IMR-90 (cell line): ENCODE measurements at regions not wholly inside any gene's neighbourhood (a gene's known extent, or its start where the extent isn't known, plus 50 kb on each side); places are given as distances from the start of the nearest gene placed in this dataset.

Experiments used
- ATAC-seq: fragments of 200-7000 bp; cut with Tn5 transposase; 2 replicates; pipeline ENCODE4 v1.9.1; 2020; ENCODE audit warnings: low read depth, mild to moderate bottlenecking, moderate library complexity
- BruUV-seq: library from RNA; stranded (reverse); fragments of 400-500 nt; replicated peaks from 2 replicates; lab custom pipeline; 2021; lab: Mats Ljungman, UMichigan
- CTCF ChIA-PET: fragments of 300-600 bp; formaldehyde crosslinking; extraction: SDS; loops from one replicate; lab custom pipeline; 2021; ENCODE audit warnings: antibody characterized with exemption; lab: Yijun Ruan, JAX
- POLR2A ChIA-PET: fragments of 300-600 bp; sonication (Branson Sonifier 250); formaldehyde crosslinking; loops from one replicate; lab custom pipeline; 2022; ENCODE audit warnings: antibody characterized with exemption; ENCODE audit not compliant: unreplicated experiment; lab: Charles Lee
- DNase-seq: peaks from one replicate; pipeline ENCODE4 v3.0.0; 2013
- H2AFZ ChIP-seq: replicated peaks from 2 replicates; pipeline ENCODE3; 2013; ENCODE audit warnings: low read length, mild to moderate bottlenecking; ENCODE audit not compliant: poor library complexity
- H2AK5ac ChIP-seq: 2 replicates; pipeline ENCODE4 v1.6.1; 2013; ENCODE audit warnings: low read depth, low read length, inconsistent platforms
- H2AK9ac ChIP-seq: replicated peaks from 2 replicates; pipeline ENCODE3; 2013; ENCODE audit warnings: mild to moderate bottlenecking, low read depth, low read length, moderate library complexity; ENCODE audit not compliant: poor library complexity
- H2BK120ac ChIP-seq: 2 replicates; pipeline ENCODE4 v1.6.1; 2013; ENCODE audit warnings: low read depth, low read length, inconsistent platforms
- H2BK15ac ChIP-seq: 3 replicates; pipeline ENCODE4 v1.6.1; 2013; ENCODE audit warnings: low read depth, low read length, inconsistent platforms
- H2BK20ac ChIP-seq: 2 replicates; pipeline ENCODE4 v1.6.1; 2013; ENCODE audit warnings: low read depth, mild to moderate bottlenecking, inconsistent platforms, low read length, moderate library complexity
- H2BK5ac ChIP-seq: 2 replicates; pipeline ENCODE4 v1.6.1; 2013; ENCODE audit warnings: mild to moderate bottlenecking, low read depth, low read length, inconsistent platforms; ENCODE audit not compliant: poor library complexity, severe bottlenecking
- H3K14ac ChIP-seq: replicated peaks from 2 replicates; pipeline ENCODE4 v1.6.1; 2013; ENCODE audit warnings: low read depth, low read length, inconsistent platforms
- H3K18ac ChIP-seq: 2 replicates; pipeline ENCODE4 v1.6.1; 2013; ENCODE audit warnings: low read depth, low read length, control low read depth
- H3K23ac ChIP-seq: 2 replicates; pipeline ENCODE4 v1.6.1; 2013; ENCODE audit warnings: low read depth, low read length, inconsistent platforms
- H3K27ac ChIP-seq: 2 replicates; pipeline ENCODE4 v1.5.1; 2013; ENCODE audit warnings: mild to moderate bottlenecking, control low read depth, low read length; ENCODE audit not compliant: insufficient read depth
- H3K27me3 ChIP-seq: 2 replicates; pipeline ENCODE4 v1.6.1; 2013; ENCODE audit warnings: low read length; ENCODE audit not compliant: control insufficient read depth, insufficient read depth
- H3K36me3 ChIP-seq: 2 replicates; pipeline ENCODE4 v1.6.1; 2013; ENCODE audit warnings: low read length, mixed read lengths; ENCODE audit not compliant: control insufficient read depth, insufficient read depth
- H3K4ac ChIP-seq: 2 replicates; pipeline ENCODE4 v1.6.1; 2013; ENCODE audit warnings: low read depth, low read length, inconsistent platforms
- H3K4me1 ChIP-seq: 2 replicates; pipeline ENCODE4 v1.6.1; 2013; ENCODE audit warnings: low read length, mixed read lengths; ENCODE audit not compliant: control insufficient read depth, insufficient read depth
- H3K4me2 ChIP-seq: 2 replicates; pipeline ENCODE4 v1.6.1; 2013; ENCODE audit warnings: low read depth, mild to moderate bottlenecking, control low read depth, low read length, moderate library complexity
- H3K4me3 ChIP-seq: 2 replicates; pipeline ENCODE4 v1.5.1; 2013; ENCODE audit warnings: low read depth, mild to moderate bottlenecking, control low read depth, low read length, moderate library complexity; ENCODE audit not compliant: insufficient read depth
- H3K56ac ChIP-seq: 2 replicates; pipeline ENCODE4 v1.6.1; 2013; ENCODE audit warnings: low read length, inconsistent platforms; ENCODE audit not compliant: insufficient read depth; ENCODE audit errors: extremely low read depth
- H3K79me1 ChIP-seq, 2 experiments: 2 replicates each; pipeline ENCODE4 v1.6.1; 2013; ENCODE audit warnings: low read length in 2 of 2, inconsistent platforms in 1 of 2, low read depth in 1 of 2
- H3K9ac ChIP-seq: 2 replicates; pipeline ENCODE4 v1.6.1; 2013; ENCODE audit warnings: low read depth, low read length, control low read depth
- H3K9me1 ChIP-seq: 2 replicates; pipeline ENCODE4 v1.6.1; 2013; ENCODE audit warnings: low read length, inconsistent platforms; ENCODE audit not compliant: insufficient read depth
- H3K9me3 ChIP-seq: 2 replicates; pipeline ENCODE4 v1.6.1; 2013; ENCODE audit warnings: low read length; ENCODE audit not compliant: control insufficient read depth, insufficient read depth
- H4K20me1 ChIP-seq: 2 replicates; pipeline ENCODE4 v1.6.1; 2013; ENCODE audit warnings: low read length, inconsistent platforms; ENCODE audit not compliant: insufficient read depth
- H4K5ac ChIP-seq: 2 replicates; pipeline ENCODE4 v1.6.1; 2013; ENCODE audit warnings: mild to moderate bottlenecking, low read depth, low read length, control low read depth
- H4K8ac ChIP-seq, 2 experiments: 2 replicates each; pipeline ENCODE4 v1.6.1; 2013; ENCODE audit warnings: low read depth in 2 of 2, low read length in 2 of 2, control low read depth in 1 of 2, inconsistent platforms in 1 of 2
- H4K91ac ChIP-seq: 2 replicates; pipeline ENCODE4 v1.6.1; 2013; ENCODE audit warnings: low read depth, low read length, inconsistent platforms; ENCODE audit not compliant: insufficient read depth
- CTCF ChIP-seq: conservative IDR thresholded peaks from 2 replicates; pipeline ENCODE4 v1.5.1; 2012; ENCODE audit warnings: mild to moderate bottlenecking, low read depth, low read length, improper control_type of control experiment
- MXI1 ChIP-seq: IDR thresholded peaks from 2 replicates; pipeline ENCODE4 v1.6.1; 2012; ENCODE audit warnings: low read depth, mild to moderate bottlenecking, low read length, moderate library complexity, borderline replicate concordance
- NFE2L2 ChIP-seq: fragments of 150-350 bp; IDR thresholded peaks from 2 replicates; pipeline ENCODE4 v1.6.1; 2016; ENCODE audit warnings: low read depth, mild to moderate bottlenecking, low read length
- RAD21 ChIP-seq: IDR thresholded peaks from 2 replicates; pipeline ENCODE4 v1.6.1; 2012; ENCODE audit warnings: low read length, improper control_type of control experiment
- RFX5 ChIP-seq: IDR thresholded peaks from 2 replicates; pipeline ENCODE4 v1.8.0; 2012; ENCODE audit warnings: low read depth, mild to moderate bottlenecking, low read length, moderate library complexity
- SMC3 ChIP-seq: fragments of 150-350 bp; IDR thresholded peaks from 2 replicates; pipeline ENCODE4 v1.6.1; 2016; ENCODE audit warnings: low read depth, mild to moderate bottlenecking, antibody characterized with exemption, low read length, moderate library complexity
- WGBS, 2 experiments: methylation state at CpG; one replicate each; pipeline versions ENCODE4 v1.1.5 to v1.1.7; 2013; ENCODE audit warnings: missing lambda C conversion rate in 2 of 2; ENCODE audit not compliant: insufficient read length in 1 of 2; ENCODE audit errors: extremely low coverage in 2 of 2; 5-methylcytosine and 5-hydroxymethylcytosine counted together
- dilution Hi-C: fragments of 300-500 bp; cut with HindIII; formaldehyde crosslinking; loops from one replicate; pipeline ENCODE4 v1.14.3; 2018; ENCODE audit warnings: low sequenced_read_pairs; ENCODE audit not compliant: unreplicated experiment
- in situ Hi-C: fragments of 300-500 bp; cut with MboI; formaldehyde crosslinking; loops from 3 replicates; pipeline ENCODE4 v1.14.3; 2019; ENCODE audit warnings: low sequenced_read_pairs, inconsistent platforms, mixed read lengths
- intact Hi-C: fragments of 100-400 bp; cut with micrococcal nuclease; formaldehyde crosslinking; loops from 2 replicates; pipeline ENCODE4 v1.10.0; 2022

DNA sequence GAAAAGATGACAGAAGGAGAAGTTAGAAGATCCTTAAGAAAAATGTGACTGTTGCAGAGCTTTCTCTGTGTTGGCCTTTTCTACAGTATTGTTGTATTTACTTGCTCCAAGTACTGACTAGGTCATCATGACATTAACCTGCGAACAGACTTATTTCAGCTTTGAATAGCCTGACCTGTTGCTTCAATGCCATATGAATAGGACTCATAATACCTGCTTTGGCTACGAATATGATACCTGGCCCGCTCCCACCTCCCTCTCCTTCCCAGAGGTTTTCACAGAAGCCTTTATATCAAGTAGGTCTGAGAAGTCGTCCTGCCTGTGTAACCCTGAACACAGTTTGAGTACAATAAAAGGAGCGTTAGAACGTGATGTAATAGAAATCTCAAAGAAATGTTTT is 169.6 kb upstream of the PGR start:
- H3K36me3 ChIP-seq: no peaks in the 10 kb centered on the region
- DNase-seq (no peak), ATAC-seq (no peak)
- no peaks in the 10 kb centered on the region for H3K9me3 ChIP-seq
- WGBS, 2 experiments: 43% methylated on average over 1 of the region's 6 CpGs; no CpG with 5 or more reads in 1 of the 2 experiments
- no peak overlapping the region for H3K56ac ChIP-seq
- no peak overlapping the region for H3K4me2 ChIP-seq
- no peak overlapping the region for H2AFZ ChIP-seq
- H4K8ac ChIP-seq: no peak overlapping the region
- no peak overlapping the region for H2AK5ac ChIP-seq
- H2BK15ac ChIP-seq: no peak overlapping the region
- no TSS peak for BruUV-seq
- dilution Hi-C loops (no loop called here), in situ Hi-C loops (no loop called here), intact Hi-C loops (no loop called here)
- H2BK20ac ChIP-seq: no peak overlapping the region
- no peak overlapping the region for H2BK120ac ChIP-seq
- H2BK5ac ChIP-seq: no peak overlapping the region
- no peaks in the 10 kb centered on the region for H3K9me1 ChIP-seq
- H3K23ac ChIP-seq: no peak overlapping the region
- H3K27ac ChIP-seq: no peak overlapping the region
- no peaks in the 10 kb centered on the region for H3K79me1 ChIP-seq
- H4K20me1 ChIP-seq: no peaks in the 10 kb centered on the region
- no peak overlapping the region for H3K14ac ChIP-seq
- H3K18ac ChIP-seq: no peak overlapping the region
- POLR2A ChIA-PET: no interaction called here
- no peak overlapping the region for H4K5ac ChIP-seq
- H3K4ac ChIP-seq: no peak overlapping the region
- no peaks in the 10 kb centered on the region for H3K27me3 ChIP-seq
- TF ChIP-seq SMC3 (no peak), RFX5 (no peak), NFE2L2 (no peak), CTCF (no peak), RAD21 (no peak), MXI1 (no peak)
- H4K91ac ChIP-seq: no peak overlapping the region
- H2AK9ac ChIP-seq: no peak overlapping the region
- CTCF ChIA-PET: no interaction called here
- H3K4me3 ChIP-seq: no peak overlapping the region
- H3K4me1 ChIP-seq: no peaks in the 10 kb centered on the region
- no peak overlapping the region for H3K9ac ChIP-seq
